ENCODE measurements at regions not wholly inside any gene's neighbourhood (a gene's known extent, or its start where the extent isn't known, plus 50 kb on each side); places are given as distances from the start of the nearest gene placed in this dataset.
"Not testable (repeated sequence)": the region's sequence is repeated elsewhere in the genome, so short reads cannot be mapped to it uniquely, and the experiment has no call there.

DNA sequence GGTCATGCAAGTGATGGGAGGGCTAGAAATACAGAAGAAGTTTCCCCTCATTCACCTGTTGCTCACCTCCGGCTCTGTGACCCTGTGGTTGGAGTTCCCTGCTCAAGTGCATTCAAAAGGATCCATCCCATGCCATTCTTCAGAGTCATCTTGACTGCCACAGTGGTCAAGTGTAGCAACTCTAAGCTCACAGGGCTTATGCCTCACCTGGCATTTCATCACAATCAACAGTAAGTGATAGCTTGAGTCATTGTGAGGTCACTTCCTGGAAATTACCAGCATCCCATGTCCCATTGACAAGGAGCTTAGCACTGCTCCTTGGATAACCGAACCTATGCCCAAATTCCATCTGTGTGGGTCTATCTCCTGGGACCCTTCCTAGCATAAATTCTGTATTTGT, 55.6 kb downstream of the OR4C45 start:
- no peaks in the 10 kb centered on the region for H3K4me1 ChIP-seq (ENCODE audit: control insufficient read depth in 1 of 2, insufficient read depth in 2 of 2, low read length in 2 of 2)
- no peaks in the 10 kb centered on the region for H3K27me3 ChIP-seq (ENCODE audit: low read depth, low read length)
- no peaks in the 10 kb centered on the region for H3K9me3 ChIP-seq (ENCODE audit: control insufficient read depth in 1 of 2, low read length in 2 of 2)
- no peaks in the 10 kb centered on the region for H3K36me3 ChIP-seq (ENCODE audit: control insufficient read depth in 1 of 2, insufficient read depth in 2 of 2, low read length in 2 of 2)
- no peak overlapping the region for H3K4me3 ChIP-seq (ENCODE audit: low read depth in 1 of 2, low read length in 2 of 2)
- H3K27ac ChIP-seq (ENCODE audit: low read length): no peak overlapping the region

DNA sequence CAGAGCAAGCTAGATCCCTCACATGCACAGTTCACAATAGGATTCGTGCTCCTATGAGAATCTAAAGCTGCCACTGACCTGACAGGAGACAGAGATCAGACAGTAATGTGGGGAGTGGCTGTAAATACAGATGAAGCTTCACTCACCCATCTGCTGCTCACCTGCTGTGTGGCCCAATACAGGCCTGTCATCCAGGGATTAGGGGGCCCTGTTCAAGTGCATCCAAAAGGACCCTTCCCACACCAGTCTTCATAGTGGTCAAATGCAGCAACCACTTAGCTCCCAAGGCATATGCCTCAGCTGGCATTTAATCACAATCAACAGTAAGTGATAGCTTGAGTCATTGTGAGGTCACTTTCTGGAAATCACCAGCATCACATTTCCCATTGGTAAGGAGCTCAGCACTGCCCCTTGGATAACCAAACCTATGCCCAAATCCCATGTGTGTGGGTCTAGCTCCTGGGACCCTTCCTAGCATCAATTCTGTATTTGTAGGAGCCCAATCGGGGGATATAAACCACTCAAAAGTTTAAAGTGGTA, 65.6 kb downstream of the OR4C45 start:
- no peaks in the 10 kb centered on the region for H3K36me3 ChIP-seq (ENCODE audit: control insufficient read depth in 1 of 2, insufficient read depth in 2 of 2, low read length in 2 of 2)
- no peak overlapping the region for H3K4me3 ChIP-seq (ENCODE audit: low read depth in 1 of 2, low read length in 2 of 2)
- no peaks in the 10 kb centered on the region for H3K27me3 ChIP-seq (ENCODE audit: low read depth, low read length)
- H3K4me1 ChIP-seq (ENCODE audit: control insufficient read depth in 1 of 2, insufficient read depth in 2 of 2, low read length in 2 of 2): no peaks in the 10 kb centered on the region
- H3K27ac ChIP-seq (ENCODE audit: low read length): no peak overlapping the region
- no peaks in the 10 kb centered on the region for H3K9me3 ChIP-seq (ENCODE audit: control insufficient read depth in 1 of 2, low read length in 2 of 2)

DNA sequence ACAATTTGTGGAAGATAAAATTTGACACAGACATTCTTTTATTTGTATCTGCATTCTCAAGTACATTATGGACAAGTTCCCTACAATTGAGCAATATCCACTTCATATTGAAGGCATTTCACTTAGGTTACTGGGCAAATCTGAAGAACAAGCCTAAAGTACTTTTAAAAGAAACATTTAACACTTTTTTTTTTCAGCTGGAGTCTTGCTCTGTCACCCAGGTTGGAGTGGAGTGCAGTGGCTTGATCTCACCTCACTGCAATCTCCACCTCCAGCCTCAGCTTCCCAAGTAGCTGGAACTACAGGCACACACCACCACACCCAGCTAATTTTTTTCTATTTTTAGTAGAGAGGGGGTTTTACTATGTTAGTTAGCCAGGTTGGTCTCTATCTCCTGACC, 70.2 kb downstream of the OR4C45 start:
- H3K36me3 ChIP-seq (ENCODE audit: control insufficient read depth in 1 of 2, insufficient read depth in 2 of 2, low read length in 2 of 2): no peaks in the 10 kb centered on the region
- H3K27me3 ChIP-seq (ENCODE audit: low read depth, low read length): no peaks in the 10 kb centered on the region
- no peaks in the 10 kb centered on the region for H3K4me1 ChIP-seq (ENCODE audit: control insufficient read depth in 1 of 2, insufficient read depth in 2 of 2, low read length in 2 of 2)
- peaks cover 0 to 2% of the 10 kb centered on the region in 2 donors for H3K9me3 ChIP-seq (ENCODE audit: control insufficient read depth in 1 of 2, low read length in 2 of 2)
- no peak overlapping the region for H3K4me3 ChIP-seq (ENCODE audit: low read depth in 1 of 2, low read length in 2 of 2)
- H3K27ac ChIP-seq (ENCODE audit: low read length): no peak overlapping the region

DNA sequence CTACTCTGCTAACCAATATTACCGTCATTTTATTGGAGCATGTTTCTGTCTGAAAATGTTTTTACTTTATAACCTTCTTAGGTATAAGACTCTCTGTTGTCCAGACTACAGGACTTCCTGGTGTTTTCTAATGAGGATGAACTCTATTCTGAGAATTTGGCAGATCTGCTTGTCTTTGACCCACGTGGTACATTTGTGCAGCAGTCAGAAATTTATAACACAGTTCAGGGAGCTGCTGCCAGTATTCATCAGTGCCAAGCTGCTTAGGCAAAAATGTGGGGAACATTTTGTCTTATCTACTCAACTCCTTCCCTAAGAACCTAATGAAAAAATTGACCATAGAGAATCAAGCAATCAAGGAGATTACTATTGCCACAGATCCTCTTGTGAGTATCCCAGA, 108.0 kb downstream of the OR4C45 start:
- not testable (repeated sequence) for H3K4me1 ChIP-seq (ENCODE audit: control insufficient read depth in 1 of 2, insufficient read depth in 2 of 2, low read length in 2 of 2); H3K4me3 ChIP-seq (ENCODE audit: low read depth in 1 of 2, low read length in 2 of 2); H3K27me3 ChIP-seq (ENCODE audit: low read depth, low read length); H3K27ac ChIP-seq (ENCODE audit: low read length); H3K36me3 ChIP-seq (ENCODE audit: control insufficient read depth in 1 of 2, insufficient read depth in 2 of 2, low read length in 2 of 2); H3K9me3 ChIP-seq (ENCODE audit: control insufficient read depth in 1 of 2, low read length in 2 of 2)

DNA sequence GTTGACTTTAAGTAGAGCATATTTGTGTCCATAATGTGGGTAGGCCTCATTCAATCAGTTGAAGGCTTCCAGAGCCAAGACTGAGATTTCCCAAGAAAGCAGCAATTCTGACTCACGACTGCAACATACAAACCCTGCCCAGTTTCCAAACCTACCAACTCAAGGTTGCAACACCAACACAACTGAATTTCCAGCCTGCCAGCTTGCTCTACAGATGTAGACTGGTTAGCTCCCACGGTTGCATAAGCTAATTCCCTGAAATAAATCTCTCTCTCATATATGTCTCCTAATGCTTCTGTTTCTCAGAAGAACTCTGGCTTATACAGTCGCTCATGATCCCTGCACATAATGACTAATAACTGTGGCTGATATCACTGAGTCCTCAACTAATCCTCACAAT, 113.6 kb downstream of the OR4C45 start:
- not testable (repeated sequence) for H3K4me1 ChIP-seq (ENCODE audit: control insufficient read depth in 1 of 2, insufficient read depth in 2 of 2, low read length in 2 of 2); H3K27ac ChIP-seq (ENCODE audit: low read length); H3K9me3 ChIP-seq (ENCODE audit: control insufficient read depth in 1 of 2, low read length in 2 of 2); H3K36me3 ChIP-seq (ENCODE audit: control insufficient read depth in 1 of 2, insufficient read depth in 2 of 2, low read length in 2 of 2); H3K4me3 ChIP-seq (ENCODE audit: low read depth in 1 of 2, low read length in 2 of 2); H3K27me3 ChIP-seq (ENCODE audit: low read depth, low read length)

DNA sequence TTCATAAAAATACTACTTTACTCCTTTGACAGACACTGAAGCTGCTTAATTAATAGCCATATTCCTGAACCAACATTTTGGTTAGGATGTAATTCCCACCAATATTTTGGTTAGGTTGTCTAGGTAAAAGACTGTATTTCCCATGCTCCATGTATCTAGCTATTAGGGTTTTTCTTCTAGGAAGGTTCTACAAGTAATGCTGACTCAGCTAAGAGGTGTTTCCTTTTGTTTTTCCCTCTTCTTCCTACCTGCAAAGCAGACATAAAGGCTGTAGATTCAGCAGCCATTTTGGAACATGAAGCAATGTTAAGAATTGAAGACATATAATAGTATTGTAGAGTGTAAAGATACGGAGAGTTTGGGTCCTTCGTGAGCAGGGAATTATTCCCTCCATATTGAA, 115.3 kb downstream of the OR4C45 start:
- H3K27me3 ChIP-seq (ENCODE audit: low read depth, low read length); H3K4me3 ChIP-seq (ENCODE audit: low read depth in 1 of 2, low read length in 2 of 2); H3K9me3 ChIP-seq (ENCODE audit: control insufficient read depth in 1 of 2, low read length in 2 of 2); H3K27ac ChIP-seq (ENCODE audit: low read length); H3K36me3 ChIP-seq (ENCODE audit: control insufficient read depth in 1 of 2, insufficient read depth in 2 of 2, low read length in 2 of 2); H3K4me1 ChIP-seq (ENCODE audit: control insufficient read depth in 1 of 2, insufficient read depth in 2 of 2, low read length in 2 of 2): not testable (repeated sequence)

DNA sequence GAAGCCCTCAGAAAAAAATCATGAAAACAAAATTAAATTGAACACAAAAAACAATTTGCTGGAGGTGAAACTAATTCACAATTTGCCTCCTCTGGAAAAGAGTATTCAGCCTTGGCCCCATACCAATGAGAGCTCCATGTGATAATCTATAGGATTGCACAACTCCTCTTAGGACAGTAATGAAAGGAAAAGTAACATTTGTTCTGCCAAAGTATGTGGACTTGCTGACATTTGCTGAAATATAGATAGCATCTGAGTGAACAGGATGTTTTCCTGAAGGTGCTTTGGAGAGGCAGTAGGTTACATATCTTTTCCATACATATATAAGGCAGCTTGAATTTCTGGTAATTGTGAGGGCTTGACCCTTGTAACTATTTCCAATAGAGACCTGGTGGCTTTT, 122.8 kb downstream of the OR4C45 start:
- no peak overlapping the region for H3K4me3 ChIP-seq (ENCODE audit: low read depth in 1 of 2, low read length in 2 of 2)
- H3K36me3 ChIP-seq (ENCODE audit: control insufficient read depth in 1 of 2, insufficient read depth in 2 of 2, low read length in 2 of 2): no peaks in the 10 kb centered on the region
- no peaks in the 10 kb centered on the region for H3K4me1 ChIP-seq (ENCODE audit: control insufficient read depth in 1 of 2, insufficient read depth in 2 of 2, low read length in 2 of 2)
- peaks cover 0 to 7% of the 10 kb centered on the region in 2 donors for H3K9me3 ChIP-seq (ENCODE audit: control insufficient read depth in 1 of 2, low read length in 2 of 2)
- H3K27ac ChIP-seq (ENCODE audit: low read length): no peak overlapping the region
- H3K27me3 ChIP-seq (ENCODE audit: low read depth, low read length): no peaks in the 10 kb centered on the region

DNA sequence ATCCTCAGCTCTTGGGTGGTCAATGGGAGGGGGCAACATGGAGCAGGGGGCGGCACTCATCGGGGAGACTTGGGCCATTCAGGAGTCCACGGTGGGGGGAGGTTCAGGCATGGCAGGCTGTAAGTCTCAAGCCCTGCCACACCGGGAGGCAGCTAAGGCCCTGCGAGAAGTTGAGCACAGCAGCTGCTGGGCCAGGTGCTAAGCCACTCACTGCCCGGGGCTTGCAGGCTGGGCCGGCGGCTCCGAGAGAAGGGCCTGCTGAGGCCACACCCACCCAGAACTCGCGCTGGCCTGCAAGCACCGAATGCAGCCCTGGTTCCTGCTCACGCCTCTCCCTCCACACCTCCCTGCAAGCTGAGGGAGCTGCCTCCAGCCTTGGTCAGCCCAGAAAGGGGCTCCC, 131.4 kb downstream of the OR4C45 start:
- no peak overlapping the region for H3K27ac ChIP-seq (ENCODE audit: low read length)
- H3K9me3 ChIP-seq (ENCODE audit: control insufficient read depth in 1 of 2, low read length in 2 of 2): peaks cover 0 to 13% of the 10 kb centered on the region in 2 donors
- H3K36me3 ChIP-seq (ENCODE audit: control insufficient read depth in 1 of 2, insufficient read depth in 2 of 2, low read length in 2 of 2): no peaks in the 10 kb centered on the region
- H3K4me1 ChIP-seq (ENCODE audit: control insufficient read depth in 1 of 2, insufficient read depth in 2 of 2, low read length in 2 of 2): no peaks in the 10 kb centered on the region
- H3K27me3 ChIP-seq (ENCODE audit: low read depth, low read length): no peaks in the 10 kb centered on the region
- no peak overlapping the region for H3K4me3 ChIP-seq (ENCODE audit: low read depth in 1 of 2, low read length in 2 of 2)

DNA sequence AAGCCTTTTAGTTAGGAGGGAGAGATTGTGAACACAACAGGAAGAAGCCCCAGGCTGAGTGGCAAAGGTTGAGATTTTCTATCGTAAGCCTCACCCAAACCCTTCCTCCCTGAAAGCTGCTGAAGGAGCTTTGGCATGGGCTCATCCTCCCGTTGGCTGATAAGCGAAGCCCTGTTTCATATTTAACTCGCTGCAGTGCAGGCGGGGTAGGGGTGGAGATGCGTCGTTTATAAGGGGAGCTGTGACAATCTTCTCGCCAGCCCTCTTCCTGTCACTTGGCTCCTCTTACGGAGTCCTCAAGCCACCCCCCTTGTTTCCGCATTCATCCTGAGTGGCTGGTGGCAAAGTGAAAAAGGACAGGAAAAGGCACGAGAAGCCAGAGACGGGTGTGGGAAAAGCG, 137.0 kb downstream of the OR4C45 start:
- Histone ChIP-seq H3K36me3 (ENCODE audit: control insufficient read depth in 1 of 2, insufficient read depth in 2 of 2, low read length in 2 of 2) (no peaks in the 10 kb centered on the region), H3K4me3 (ENCODE audit: low read depth in 1 of 2, low read length in 2 of 2) (no peak overlapping the region), H3K4me1 (ENCODE audit: control insufficient read depth in 1 of 2, insufficient read depth in 2 of 2, low read length in 2 of 2) (no peaks in the 10 kb centered on the region), H3K27me3 (ENCODE audit: low read depth, low read length) (no peaks in the 10 kb centered on the region), H3K27ac (ENCODE audit: low read length) (no peak overlapping the region), H3K9me3 (ENCODE audit: control insufficient read depth in 1 of 2, low read length in 2 of 2) (no peaks in the 10 kb centered on the region)

DNA sequence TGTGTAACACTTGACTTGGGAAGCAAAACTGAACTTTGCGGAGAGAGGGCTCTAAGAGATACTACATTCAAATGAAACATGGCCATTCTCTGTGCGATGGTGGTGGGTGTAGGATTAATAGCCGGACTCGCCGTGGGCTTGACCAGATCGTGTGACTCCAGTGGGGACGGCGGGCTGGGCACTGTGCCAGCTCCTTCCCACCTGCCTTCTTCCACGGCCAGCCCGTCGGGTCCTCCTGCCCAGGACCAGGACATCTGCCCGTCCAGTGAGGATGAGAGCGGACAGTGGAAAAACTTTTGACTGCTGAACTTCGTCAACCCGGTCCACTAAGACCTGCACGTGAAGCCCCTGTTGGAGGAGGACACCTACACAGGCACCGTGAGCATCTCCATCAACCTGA, 137.4 kb downstream of the OR4C45 start:
- Histone ChIP-seq H3K9me3 (ENCODE audit: control insufficient read depth in 1 of 2, low read length in 2 of 2) (no peaks in the 10 kb centered on the region), H3K27me3 (ENCODE audit: low read depth, low read length) (no peaks in the 10 kb centered on the region), H3K36me3 (ENCODE audit: control insufficient read depth in 1 of 2, insufficient read depth in 2 of 2, low read length in 2 of 2) (no peaks in the 10 kb centered on the region), H3K4me3 (ENCODE audit: low read depth in 1 of 2, low read length in 2 of 2) (no peak overlapping the region), H3K27ac (ENCODE audit: low read length) (no peak overlapping the region), H3K4me1 (ENCODE audit: control insufficient read depth in 1 of 2, insufficient read depth in 2 of 2, low read length in 2 of 2) (no peaks in the 10 kb centered on the region)

DNA sequence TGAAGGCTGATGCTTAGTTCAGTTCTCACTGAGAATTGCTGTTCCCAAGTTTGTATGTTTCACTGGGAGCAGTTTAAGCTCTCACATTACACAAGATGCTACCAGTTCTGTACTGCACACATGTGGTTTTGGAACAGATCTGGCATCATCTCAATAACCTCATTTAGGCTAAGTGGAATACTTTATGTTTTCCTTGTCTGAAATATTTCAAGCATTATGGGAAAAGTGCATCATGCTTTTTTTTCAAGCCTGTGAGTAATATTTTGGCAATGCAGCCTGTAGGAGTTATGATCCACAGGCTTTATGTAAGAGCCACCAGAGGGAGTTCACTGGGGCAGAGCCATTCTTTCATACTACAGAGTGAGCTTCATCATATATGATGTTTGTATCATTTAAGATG, 141.5 kb downstream of the OR4C45 start:
- Histone ChIP-seq H3K4me1 (ENCODE audit: control insufficient read depth in 1 of 2, insufficient read depth in 2 of 2, low read length in 2 of 2) (no peaks in the 10 kb centered on the region), H3K9me3 (ENCODE audit: control insufficient read depth in 1 of 2, low read length in 2 of 2) (no peaks in the 10 kb centered on the region), H3K36me3 (ENCODE audit: control insufficient read depth in 1 of 2, insufficient read depth in 2 of 2, low read length in 2 of 2) (no peaks in the 10 kb centered on the region), H3K27ac (ENCODE audit: low read length) (no peak overlapping the region), H3K4me3 (ENCODE audit: low read depth in 1 of 2, low read length in 2 of 2) (no peak overlapping the region), H3K27me3 (ENCODE audit: low read depth, low read length) (no peaks in the 10 kb centered on the region)

DNA sequence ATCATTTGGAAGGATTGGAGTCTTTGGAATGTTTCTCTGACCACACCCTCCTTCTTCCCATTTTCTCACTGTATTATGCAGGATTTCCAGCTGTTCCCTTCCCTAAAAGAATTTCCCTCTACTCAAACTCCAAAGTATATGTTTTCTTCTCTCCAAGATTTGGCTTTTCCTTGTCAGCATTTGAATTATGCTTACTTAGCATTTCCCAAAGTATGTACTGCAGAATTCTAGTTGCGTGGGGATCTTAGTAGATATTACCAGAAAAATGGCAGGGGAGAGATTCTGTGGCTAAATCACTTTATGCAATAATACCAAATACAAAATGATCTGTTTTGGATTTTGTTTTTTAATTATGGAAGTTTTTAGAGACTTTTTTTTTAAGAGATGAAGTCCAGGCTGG, 142.3 kb downstream of the OR4C45 start:
- no peaks in the 10 kb centered on the region for H3K36me3 ChIP-seq (ENCODE audit: control insufficient read depth in 1 of 2, insufficient read depth in 2 of 2, low read length in 2 of 2)
- H3K27me3 ChIP-seq (ENCODE audit: low read depth, low read length): no peaks in the 10 kb centered on the region
- no peaks in the 10 kb centered on the region for H3K4me1 ChIP-seq (ENCODE audit: control insufficient read depth in 1 of 2, insufficient read depth in 2 of 2, low read length in 2 of 2)
- no peak overlapping the region for H3K4me3 ChIP-seq (ENCODE audit: low read depth in 1 of 2, low read length in 2 of 2)
- no peaks in the 10 kb centered on the region for H3K9me3 ChIP-seq (ENCODE audit: control insufficient read depth in 1 of 2, low read length in 2 of 2)
- H3K27ac ChIP-seq (ENCODE audit: low read length): no peak overlapping the region

Measured in muscle layer of duodenum (tissue), 2 donors.